Activated naive CD8-positive, alpha-beta T cell treated with anti-CD3 and anti-CD28 coated beads, Interleukin-2, amount 50 U/mL, for 24 hours (primary cell): ENCODE measurements at regions not wholly inside any gene's neighbourhood (a gene's known extent, or its start where the extent isn't known, plus 50 kb on each side); places are given as distances from the start of the nearest gene placed in this dataset.

Source experiments
- ATAC-seq: fragments of 150-1000 bp; cut with Tn5 transposase; one replicate; pipeline ENCODE4 v1.10.0; 2021
- DNase-seq: peaks from one replicate; pipeline ENCODE4 v3.0.0; 2021
- H3K27ac Mint-ChIP-seq: one replicate; pipeline ENCODE4 v1.8.0; 2021; ENCODE audit warnings: mild to moderate bottlenecking, mixed read lengths
- H3K27me3 Mint-ChIP-seq: one replicate; pipeline ENCODE4 v1.8.0; 2021; ENCODE audit warnings: mixed read lengths
- H3K36me3 Mint-ChIP-seq: one replicate; pipeline ENCODE4 v1.8.0; 2021; ENCODE audit warnings: low read depth, mixed read lengths
- H3K4me1 Mint-ChIP-seq: one replicate; pipeline ENCODE4 v1.8.0; 2021; ENCODE audit warnings: mixed read lengths
- H3K4me3 Mint-ChIP-seq: one replicate; pipeline ENCODE4 v1.8.0; 2021; ENCODE audit warnings: mild to moderate bottlenecking, moderate library complexity, mixed read lengths
- H3K9me3 Mint-ChIP-seq: one replicate; pipeline ENCODE4 v1.8.0; 2021; ENCODE audit warnings: mixed read lengths

GRCh38 chr1:116262995-116263385 lies 110.1 kb upstream of the ATP1A1 start:
- ATAC-seq = no peak
- no peak overlapping the region for H3K4me3 Mint-ChIP-seq
- no peaks in the 10 kb centered on the region for H3K27me3 Mint-ChIP-seq
- H3K36me3 Mint-ChIP-seq = no peaks in the 10 kb centered on the region
- peaks cover 38% of the 10 kb centered on the region for H3K4me1 Mint-ChIP-seq
- no peaks in the 10 kb centered on the region for H3K9me3 Mint-ChIP-seq
- H3K27ac Mint-ChIP-seq = no peak overlapping the region
- DNase-seq = no peak

GRCh38 chr1:116265931-116266863 lies 106.8 kb upstream of the ATP1A1 start:
- no peak overlapping the region for H3K4me3 Mint-ChIP-seq

GRCh38 chr1:116266864-116267212 lies 106.2 kb upstream of the ATP1A1 start:
- ATAC-seq (no peak), DNase-seq (no peak)
- H3K36me3 Mint-ChIP-seq = no peaks in the 10 kb centered on the region
- H3K4me3 Mint-ChIP-seq = no peak overlapping the region
- no peak overlapping the region for H3K27ac Mint-ChIP-seq
- H3K27me3 Mint-ChIP-seq = no peaks in the 10 kb centered on the region
- peaks cover 11% of the 10 kb centered on the region for H3K4me1 Mint-ChIP-seq
- H3K9me3 Mint-ChIP-seq = no peaks in the 10 kb centered on the region

More at GRCh38 chr1:116265931-116266863, 106.8 kb upstream of the ATP1A1 start:
- Mint-ChIP-seq H3K9me3 (no peaks in the 10 kb centered on the region), H3K36me3 (no peaks in the 10 kb centered on the region), H3K4me1 (peaks cover 18% of the 10 kb centered on the region), H3K27ac (no peak overlapping the region), H3K27me3 (no peaks in the 10 kb centered on the region)
- DNase-seq = no peak
- no peak for ATAC-seq

- ATAC-seq (no peak), DNase-seq (no peak)
- Mint-ChIP-seq H3K27ac (no peak overlapping the region), H3K4me1 (peaks cover 4% of the 10 kb centered on the region), H3K27me3 (no peaks in the 10 kb centered on the region), H3K36me3 (no peaks in the 10 kb centered on the region), H3K9me3 (no peaks in the 10 kb centered on the region), H3K4me3 (no peak overlapping the region)
These were observed 104.8 kb upstream of the ATP1A1 start for GRCh38 chr1:116268211-116268610.

GRCh38 chr1:116270316-116271057 lies 102.6 kb upstream of the ATP1A1 start:
- no peak for DNase-seq
- Mint-ChIP-seq H3K9me3 (no peaks in the 10 kb centered on the region), H3K4me1 (peaks cover 4% of the 10 kb centered on the region), H3K4me3 (no peak overlapping the region), H3K27ac (no peak overlapping the region), H3K36me3 (no peaks in the 10 kb centered on the region), H3K27me3 (no peaks in the 10 kb centered on the region)
- no peak for ATAC-seq

- Mint-ChIP-seq H3K36me3 (no peaks in the 10 kb centered on the region), H3K9me3 (no peaks in the 10 kb centered on the region), H3K4me1 (peaks cover 2% of the 10 kb centered on the region), H3K27me3 (no peaks in the 10 kb centered on the region), H3K27ac (no peak overlapping the region), H3K4me3 (no peak overlapping the region)
- ATAC-seq (no peak), DNase-seq (no peak)
These were observed 99.8 kb upstream of the ATP1A1 start for GRCh38 chr1:116273042-116273783.

GRCh38 chr1:116276532-116276931 lies 96.5 kb upstream of the ATP1A1 start:
- no peaks in the 10 kb centered on the region for H3K27me3 Mint-ChIP-seq
- ATAC-seq (no peak), DNase-seq (no peak)
- H3K9me3 Mint-ChIP-seq = no peaks in the 10 kb centered on the region
- no peak overlapping the region for H3K4me3 Mint-ChIP-seq
- H3K27ac Mint-ChIP-seq = no peak overlapping the region
- no peaks in the 10 kb centered on the region for H3K36me3 Mint-ChIP-seq
- no peaks in the 10 kb centered on the region for H3K4me1 Mint-ChIP-seq

- H3K27ac Mint-ChIP-seq = no peak overlapping the region
- H3K9me3 Mint-ChIP-seq = peaks cover 10% of the 10 kb centered on the region
- DNase-seq (no peak), ATAC-seq (no peak)
- no peaks in the 10 kb centered on the region for H3K4me1 Mint-ChIP-seq
- peaks cover 2% of the 10 kb centered on the region for H3K27me3 Mint-ChIP-seq
- no peaks in the 10 kb centered on the region for H3K36me3 Mint-ChIP-seq
- no peak overlapping the region for H3K4me3 Mint-ChIP-seq
These were observed 95.1 kb upstream of the ATP1A1 start for GRCh38 chr1:116277840-116278540.

- H3K4me3 Mint-ChIP-seq = no peak overlapping the region
- H3K27me3 Mint-ChIP-seq = peaks cover 2% of the 10 kb centered on the region
- ATAC-seq = no peak
- H3K9me3 Mint-ChIP-seq = peaks cover 13% of the 10 kb centered on the region
- H3K27ac Mint-ChIP-seq = no peak overlapping the region
- DNase-seq = no peak
- no peaks in the 10 kb centered on the region for H3K36me3 Mint-ChIP-seq
- no peaks in the 10 kb centered on the region for H3K4me1 Mint-ChIP-seq
These were observed 94.5 kb upstream of the ATP1A1 start for GRCh38 chr1:116278541-116278866.

- no peaks in the 10 kb centered on the region for H3K36me3 Mint-ChIP-seq
- no peak overlapping the region for H3K27ac Mint-ChIP-seq
- no peak overlapping the region for H3K4me3 Mint-ChIP-seq
- H3K9me3 Mint-ChIP-seq = peaks cover 13% of the 10 kb centered on the region
- H3K4me1 Mint-ChIP-seq = no peaks in the 10 kb centered on the region
- no peak for DNase-seq
- ATAC-seq = no peak
- peaks cover 2% of the 10 kb centered on the region for H3K27me3 Mint-ChIP-seq
These were observed 93.3 kb upstream of the ATP1A1 start for GRCh38 chr1:116279715-116280114.

GRCh38 chr1:116284819-116285390 lies 88.1 kb upstream of the ATP1A1 start:
- DNase-seq (no peak), ATAC-seq (no peak)
- Mint-ChIP-seq H3K27ac (no peak overlapping the region), H3K27me3 (peaks cover 5% of the 10 kb centered on the region), H3K4me3 (no peak overlapping the region), H3K36me3 (no peaks in the 10 kb centered on the region), H3K4me1 (no peaks in the 10 kb centered on the region), H3K9me3 (peaks cover 13% of the 10 kb centered on the region)

- DNase-seq = no peak
- H3K27me3 Mint-ChIP-seq = peaks cover 5% of the 10 kb centered on the region
- H3K27ac Mint-ChIP-seq = no peak overlapping the region
- ATAC-seq = no peak
- no peak overlapping the region for H3K4me3 Mint-ChIP-seq
- no peaks in the 10 kb centered on the region for H3K36me3 Mint-ChIP-seq
- peaks cover 13% of the 10 kb centered on the region for H3K9me3 Mint-ChIP-seq
- no peaks in the 10 kb centered on the region for H3K4me1 Mint-ChIP-seq
These were observed 86.5 kb upstream of the ATP1A1 start for GRCh38 chr1:116286541-116286971.

- Mint-ChIP-seq H3K4me3 (no peak overlapping the region), H3K4me1 (no peaks in the 10 kb centered on the region), H3K27ac (no peak overlapping the region), H3K36me3 (no peaks in the 10 kb centered on the region), H3K9me3 (peaks cover 7% of the 10 kb centered on the region), H3K27me3 (peaks cover 5% of the 10 kb centered on the region)
- DNase-seq (no peak), ATAC-seq (no peak)
These were observed 85.5 kb upstream of the ATP1A1 start for GRCh38 chr1:116287341-116288200.
